K562 (cell line): ENCODE measurements at regions not wholly inside any gene's neighbourhood (a gene's known extent, or its start where the extent isn't known, plus 50 kb on each side); places are given as distances from the start of the nearest gene placed in this dataset.

Source experiments
- ATAC-seq: fragments of 200-7000 bp; cut with Tn5 transposase; 3 replicates; pipeline ENCODE4 v1.9.1; 2020; ENCODE audit warnings: moderate library complexity
- BruUV-seq: library from RNA; stranded (reverse); fragments of 400-500 nt; replicated peaks from 2 replicates; lab custom pipeline; 2021; lab: Mats Ljungman, UMichigan
- CTCF ChIA-PET: fragments of 300-600 bp; formaldehyde crosslinking; extraction: SDS; loops from one replicate; lab custom pipeline; 2021; ENCODE audit warnings: low intra/inter-chr PET ratio; lab: Yijun Ruan, JAX
- POLR2A ChIA-PET: fragments of 300-600, 350-650 bp; sonication (Branson Sonifier 250); formaldehyde crosslinking; extraction: SDS; loops from one replicate; lab custom pipeline; 2021; ENCODE audit warnings: antibody characterized with exemption, inconsistent platforms; lab: Yijun Ruan, JAX
- DNase-seq, 4 experiments: peaks; one replicate each; pipeline versions ENCODE4 v3.0.0 to v3.0.0-alpha.2; 2011 to 2018; ENCODE audit warnings: low spot score in 3 of 4, mixed read lengths in 3 of 4; ENCODE audit errors: extremely low read depth in 1 of 4
- FAIRE-seq: peaks from 2 replicates; lab custom pipeline; 2011; peaks lifted over from hg19 to GRCh38; lab: Jason Lieb, UNC
- H2AFZ ChIP-seq: 2 replicates; pipeline ENCODE4 v1.6.0; 2011; ENCODE audit warnings: low read depth, low read length, control low read depth, inconsistent platforms
- H3K27ac ChIP-seq: fragments of 200-600 bp; 3 replicates; pipeline ENCODE4 v1.8.0; 2011; ENCODE audit warnings: low read depth, mild to moderate bottlenecking, control low read depth, inconsistent platforms, low read length, moderate library complexity, mixed read lengths; ENCODE audit errors: extremely low read depth
- H3K27me3 ChIP-seq, 2 experiments: fragments of 300-600 bp in 1 of 2; 2 replicates in 1 of 2; 3 replicates in 1 of 2; pipeline versions ENCODE4 v1.6.0 to v1.8.0; 2011; ENCODE audit warnings: inconsistent platforms in 2 of 2, low read length in 2 of 2, mild to moderate bottlenecking in 1 of 2, mixed read lengths in 1 of 2, moderate library complexity in 1 of 2; ENCODE audit not compliant: control insufficient read depth in 2 of 2, insufficient read depth in 2 of 2
- H3K36me3 ChIP-seq: fragments of 300-600 bp; 3 replicates; pipeline ENCODE4 v1.8.0; 2011; ENCODE audit warnings: mild to moderate bottlenecking, low read length, inconsistent platforms; ENCODE audit not compliant: control insufficient read depth, insufficient read depth
- H3K4me1 ChIP-seq, 2 experiments: fragments of 200-600 bp in 1 of 2; replicated peaks in 1 of 2; 2 replicates in 1 of 2; 3 replicates in 1 of 2; pipeline versions ENCODE4 v1.5.1 to v1.8.0; 2011; ENCODE audit warnings: inconsistent platforms in 2 of 2, low read length in 2 of 2, mild to moderate bottlenecking in 1 of 2, mixed read lengths in 1 of 2, moderate library complexity in 1 of 2; ENCODE audit not compliant: control insufficient read depth in 2 of 2, insufficient read depth in 2 of 2
- H3K4me2 ChIP-seq: 2 replicates; pipeline ENCODE4 v1.6.1; 2011; ENCODE audit warnings: low read length, control low read depth, inconsistent platforms, mixed read lengths; ENCODE audit not compliant: insufficient read depth
- H3K4me3 ChIP-seq: fragments of 200-600 bp; sonication (generic), shearing (Covaris generic); 2 replicates; pipeline ENCODE4 v1.5.1; 2016; ENCODE audit warnings: control low read depth, inconsistent platforms
- H3K79me2 ChIP-seq: fragments of 200-600 bp; 3 replicates; pipeline ENCODE4 v1.8.0; 2011; ENCODE audit warnings: low read length, inconsistent platforms; ENCODE audit not compliant: control insufficient read depth, insufficient read depth
- H3K9ac ChIP-seq, 2 experiments: 2 replicates each; pipeline versions ENCODE4 v1.6.0 to v1.6.1; 2011; ENCODE audit warnings: low read depth in 2 of 2, low read length in 2 of 2, control low read depth in 1 of 2, inconsistent platforms in 1 of 2, mild to moderate bottlenecking in 1 of 2, mixed read lengths in 1 of 2; ENCODE audit not compliant: insufficient read depth in 1 of 2
- H3K9me1 ChIP-seq: one replicate; pipeline ENCODE4 v1.6.0; 2011; ENCODE audit warnings: inconsistent platforms, mild to moderate bottlenecking, low read length, moderate library complexity; ENCODE audit not compliant: control insufficient read depth, insufficient read depth
- H3K9me3 ChIP-seq: replicated peaks from 2 replicates; pipeline ENCODE4 v1.5.1; 2011; ENCODE audit warnings: low read depth, low read length, inconsistent platforms; ENCODE audit not compliant: control insufficient read depth, insufficient read depth
- H4K20me1 ChIP-seq: replicated peaks from 2 replicates; pipeline ENCODE4 v1.6.1; 2011; ENCODE audit warnings: low read length, inconsistent platforms, mixed read lengths; ENCODE audit not compliant: control insufficient read depth, insufficient read depth
- RFX5 ChIP-seq: IDR thresholded peaks from 2 replicates; pipeline ENCODE4 v1.6.1; 2011; ENCODE audit warnings: low read depth, mild to moderate bottlenecking, improper control_type of control experiment, low read length
- SAFB2 ChIP-seq: fragments of 200-400 bp; formaldehyde crosslinking; IDR thresholded peaks from 2 replicates; pipeline ENCODE4 v1.6.1; 2018; ENCODE audit warnings: borderline replicate concordance, low read length, low read depth, moderate library complexity; ENCODE audit not compliant: severe bottlenecking
- SAP30 ChIP-seq: fragments of 200-600 bp; sonication (generic); IDR thresholded peaks from 2 replicates; pipeline ENCODE4 v1.6.1; 2012; ENCODE audit warnings: borderline replicate concordance, low read depth, mild to moderate bottlenecking, moderate library complexity, low read length, control low read depth, inconsistent platforms; ENCODE audit not compliant: insufficient read depth, poor library complexity, severe bottlenecking
- TRIM24 ChIP-seq, 2 experiments: fragments of 450-650 bp; IDR thresholded peaks; 2 replicates each; pipeline ENCODE4 v1.6.1; 2016
- TRIM28 ChIP-seq: fragments of 450-650 bp; IDR thresholded peaks from 2 replicates; pipeline ENCODE4 v1.6.1; 2017
- ZFP36 ChIP-seq: fragments of 150-350 bp; IDR thresholded peaks from 2 replicates; pipeline ENCODE4 v1.6.1; 2018; ENCODE audit warnings: low read length, low read depth; ENCODE audit not compliant: partially characterized antibody
- ZNF23 ChIP-seq: fragments of 250-450 bp; sonication (Bioruptor Pico); IDR thresholded peaks from 2 replicates; pipeline ENCODE4 v1.4.0; 2020; ENCODE audit warnings: mild to moderate bottlenecking
- WGBS: fragments of 100-300 bp; shearing (Covaris generic); methylation state at CpG from one replicate; pipeline ENCODE4 v1.1.6; 2016; ENCODE audit warnings: low coverage, mixed read lengths; ENCODE audit not compliant: insufficient coverage; ENCODE audit errors: missing lambda C conversion rate; 5-methylcytosine and 5-hydroxymethylcytosine counted together
- in situ Hi-C: fragments of 300-500 bp; cut with MboI; formaldehyde crosslinking; loops from 4 replicates; pipeline ENCODE4 v1.15.0; 2018; ENCODE audit warnings: inconsistent platforms, mixed read lengths
- intact Hi-C: fragments of 100-400 bp; cut with micrococcal nuclease; formaldehyde crosslinking; loops from 2 replicates; pipeline ENCODE4 v1.14.2; 2022
- TF ChIP-seq, protein P1 (sequence below), 2 experiments: fragments of 150-350 bp in 1 of 2; IDR thresholded peaks; 2 replicates each; pipeline ENCODE4 v1.6.1; 2012 to 2016; ENCODE audit warnings: low read depth in 2 of 2, low read length in 2 of 2, mild to moderate bottlenecking in 1 of 2, moderate library complexity in 1 of 2
- TF ChIP-seq, protein P2 (sequence below), 2 experiments: fragments of 450-650 bp in 1 of 2; sonication (generic) in 1 of 2; formaldehyde crosslinking in 1 of 2; IDR thresholded peaks in 1 of 2; conservative IDR thresholded peaks in 1 of 2; 2 replicates each; pipeline versions ENCODE4 v1.6.1 to v1.8.1; 2016 to 2023; ENCODE audit warnings: mild to moderate bottlenecking in 2 of 2, moderate library complexity in 2 of 2, inconsistent platforms in 1 of 2, missing genetic modification reagents in 1 of 2

DNA sequence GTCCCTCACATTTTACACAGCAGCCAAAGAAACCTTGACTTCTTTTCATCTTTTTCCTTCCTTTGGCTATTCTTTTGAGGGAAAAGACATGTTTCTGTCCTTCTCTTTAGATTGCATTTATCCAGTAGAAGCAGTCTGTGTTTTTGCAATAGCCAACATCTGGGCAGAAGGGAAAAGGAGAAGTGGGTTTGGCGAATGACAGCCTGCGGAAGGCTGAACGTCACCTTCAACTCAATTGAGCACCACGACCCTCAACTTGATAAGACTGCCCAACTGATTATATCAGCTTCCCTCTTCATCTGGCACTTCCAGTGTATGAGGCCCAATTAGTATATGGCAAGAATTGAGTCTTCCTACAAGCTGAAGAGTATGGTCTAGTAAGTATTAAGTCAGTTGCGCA, 1997.6 kb upstream of the WWC1 start:
- no peaks in the 10 kb centered on the region for H3K4me1 ChIP-seq
- BruUV-seq: no TSS peak
- FAIRE-seq: no peak
- H3K9me3 ChIP-seq: no peaks in the 10 kb centered on the region
- CTCF ChIA-PET: no interaction called here
- intact Hi-C loops: no loop called here
- no peak overlapping the region for H3K27ac ChIP-seq
- no peaks in the 10 kb centered on the region for H4K20me1 ChIP-seq
- no peak overlapping the region for H3K4me2 ChIP-seq
- no peak overlapping the region for H2AFZ ChIP-seq
- no peak overlapping the region for H3K4me3 ChIP-seq
- no peak overlapping the region for H3K9ac ChIP-seq
- in situ Hi-C loops: no loop called here
- H3K79me2 ChIP-seq: no peaks in the 10 kb centered on the region
- no peaks in the 10 kb centered on the region for H3K9me1 ChIP-seq
- no peak for ATAC-seq
- POLR2A ChIA-PET: no interaction called here
- H3K36me3 ChIP-seq: no peaks in the 10 kb centered on the region
- WGBS: 2% methylated on average over 5 of the region's 5 CpGs
- TF ChIP-seq TRIM24 (IDR thresholded peaks at IDR 0.05): no peak
- no peak for TF ChIP-seq SAP30
- TF ChIP-seq, protein P1, sequence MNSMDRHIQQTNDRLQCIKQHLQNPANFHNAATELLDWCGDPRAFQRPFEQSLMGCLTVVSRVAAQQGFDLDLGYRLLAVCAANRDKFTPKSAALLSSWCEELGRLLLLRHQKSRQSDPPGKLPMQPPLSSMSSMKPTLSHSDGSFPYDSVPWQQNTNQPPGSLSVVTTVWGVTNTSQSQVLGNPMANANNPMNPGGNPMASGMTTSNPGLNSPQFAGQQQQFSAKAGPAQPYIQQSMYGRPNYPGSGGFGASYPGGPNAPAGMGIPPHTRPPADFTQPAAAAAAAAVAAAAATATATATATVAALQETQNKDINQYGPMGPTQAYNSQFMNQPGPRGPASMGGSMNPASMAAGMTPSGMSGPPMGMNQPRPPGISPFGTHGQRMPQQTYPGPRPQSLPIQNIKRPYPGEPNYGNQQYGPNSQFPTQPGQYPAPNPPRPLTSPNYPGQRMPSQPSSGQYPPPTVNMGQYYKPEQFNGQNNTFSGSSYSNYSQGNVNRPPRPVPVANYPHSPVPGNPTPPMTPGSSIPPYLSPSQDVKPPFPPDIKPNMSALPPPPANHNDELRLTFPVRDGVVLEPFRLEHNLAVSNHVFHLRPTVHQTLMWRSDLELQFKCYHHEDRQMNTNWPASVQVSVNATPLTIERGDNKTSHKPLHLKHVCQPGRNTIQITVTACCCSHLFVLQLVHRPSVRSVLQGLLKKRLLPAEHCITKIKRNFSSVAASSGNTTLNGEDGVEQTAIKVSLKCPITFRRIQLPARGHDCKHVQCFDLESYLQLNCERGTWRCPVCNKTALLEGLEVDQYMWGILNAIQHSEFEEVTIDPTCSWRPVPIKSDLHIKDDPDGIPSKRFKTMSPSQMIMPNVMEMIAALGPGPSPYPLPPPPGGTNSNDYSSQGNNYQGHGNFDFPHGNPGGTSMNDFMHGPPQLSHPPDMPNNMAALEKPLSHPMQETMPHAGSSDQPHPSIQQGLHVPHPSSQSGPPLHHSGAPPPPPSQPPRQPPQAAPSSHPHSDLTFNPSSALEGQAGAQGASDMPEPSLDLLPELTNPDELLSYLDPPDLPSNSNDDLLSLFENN (IDR thresholded peaks at IDR 0.05; ENCODE audit: low read depth in 2 of 2, low read length in 2 of 2): no peak
- TF ChIP-seq SAFB2: no peak
- TF ChIP-seq, protein P2, sequence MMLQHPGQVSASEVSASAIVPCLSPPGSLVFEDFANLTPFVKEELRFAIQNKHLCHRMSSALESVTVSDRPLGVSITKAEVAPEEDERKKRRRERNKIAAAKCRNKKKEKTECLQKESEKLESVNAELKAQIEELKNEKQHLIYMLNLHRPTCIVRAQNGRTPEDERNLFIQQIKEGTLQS (IDR thresholded peaks at IDR 0.05): no peak
- TF ChIP-seq, protein P2 (CRISPR knock-in tag; conservative IDR thresholded peaks at IDR 0.05): no peak
- no peak for TF ChIP-seq ZNF23 (CRISPR knock-in tag)
- TF ChIP-seq TRIM28: no peak
- no peak for TF ChIP-seq RFX5
- TF ChIP-seq ZFP36: no peak
- no peak for DNase-seq
- H3K27me3 ChIP-seq: no peaks in the 10 kb centered on the region
